Ovary (tissue), 7 donors: ENCODE measurements at regions not wholly inside any gene's neighbourhood (a gene's known extent, or its start where the extent isn't known, plus 50 kb on each side); places are given as distances from the start of the nearest gene placed in this dataset.
"Not testable (repeated sequence)": the region's sequence is repeated elsewhere in the genome, so short reads cannot be mapped to it uniquely, and the experiment has no call there.

Source experiments
- DNase-seq, 5 donors: peaks; one replicate each; pipeline ENCODE4 v3.0.0-alpha.2; 2019 to 2020
- H3K27ac ChIP-seq, 2 donors: fragments of 200-600 bp; one replicate each; pipeline versions ENCODE4 v1.5.1 to v1.8.0; 2019 to 2022
- H3K27me3 ChIP-seq: fragments of 200-600 bp; one replicate; pipeline ENCODE4 v1.8.0; 2022
- H3K36me3 ChIP-seq: fragments of 200-600 bp; sonication (generic); one replicate; pipeline ENCODE4 v1.5.1; 2019
- H3K4me1 ChIP-seq: one replicate; pipeline ENCODE4 v1.8.1; 2013; ENCODE audit warnings: mild to moderate bottlenecking, moderate library complexity; ENCODE audit not compliant: insufficient read depth
- H3K4me3 ChIP-seq: fragments of 200-600 bp; sonication (generic); one replicate; pipeline ENCODE4 v1.5.1; 2017
- H3K9me3 ChIP-seq, 2 donors: fragments of 200-600 bp in 1 of 2; sonication (generic) in 1 of 2; one replicate each; pipeline versions ENCODE4 v1.5.1 to v1.8.1; 2013 to 2019; ENCODE audit warnings: mild to moderate bottlenecking in 1 of 2, moderate library complexity in 1 of 2
- EP300 ChIP-seq: sonication (generic); formaldehyde crosslinking; IDR thresholded peaks from one replicate; pipeline ENCODE4 v1.6.1; 2017; ENCODE audit warnings: antibody characterized with exemption
- POLR2A ChIP-seq: fragments of 450-650 bp; IDR thresholded peaks from one replicate; pipeline ENCODE4 v1.6.1; 2017; ENCODE audit warnings: antibody characterized with exemption, mild to moderate bottlenecking, moderate library complexity
- WGBS, 3 donors: extraction: QIAGEN DNeasy Blood & Tissue Kit in 1 of 3; methylation state at CpG; one replicate each; pipeline versions ENCODE4 v1.1.5 to v1.1.7; 2013 to 2017; 5-methylcytosine and 5-hydroxymethylcytosine counted together
- intact Hi-C, 4 donors: fragments of 100-400 bp; cut with DNase I; formaldehyde crosslinking; loops; one replicate each; pipeline versions ENCODE4 v1.11.0 to v1.15.1; 2022 to 2023
- TF ChIP-seq, protein P1 (sequence below), 3 donors: fragments of 450-650 bp in 2 of 3; fragments of 200-600 bp in 1 of 3; IDR thresholded peaks; one replicate each; pipeline versions ENCODE4 v1.5.1 to v1.8.0; 2016 to 2022; ENCODE audit warnings: antibody characterized with exemption in 3 of 3, mild to moderate bottlenecking in 1 of 3
- donor health status: DM: no; HTN: no; CAD: no; lungs with moderate emphysema.
- donor health status: DM: no; HTN: no; CAD: no.
- donor health status: Bipolar disorder and iron deficiency.
- donor health status: DM: no; HTN: no; CAD: no.
- donor health status: DM: yes; HTN: yes; CAD: no.

DNA sequence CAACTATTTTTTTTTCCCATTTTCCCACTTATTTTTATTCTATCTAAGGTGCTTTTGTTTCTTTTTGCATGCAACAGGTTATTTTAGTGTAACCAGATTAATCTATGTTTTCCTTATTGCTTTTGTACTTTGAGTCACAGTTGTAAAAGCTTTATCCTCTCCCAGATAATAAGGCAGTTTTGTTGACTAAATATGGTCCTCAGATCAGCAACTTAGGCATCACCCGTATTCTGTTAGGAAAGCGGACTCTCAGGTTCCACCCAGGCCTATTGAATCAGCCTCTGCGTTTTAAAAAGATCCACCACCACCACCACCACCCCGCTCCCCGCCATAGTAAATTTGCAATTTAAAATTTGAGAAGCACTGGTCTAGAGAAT lies 58.6 kb upstream of the USP9X start:
- TF ChIP-seq POLR2A (no peak), EP300 (no peak)
- TF ChIP-seq, protein P1, sequence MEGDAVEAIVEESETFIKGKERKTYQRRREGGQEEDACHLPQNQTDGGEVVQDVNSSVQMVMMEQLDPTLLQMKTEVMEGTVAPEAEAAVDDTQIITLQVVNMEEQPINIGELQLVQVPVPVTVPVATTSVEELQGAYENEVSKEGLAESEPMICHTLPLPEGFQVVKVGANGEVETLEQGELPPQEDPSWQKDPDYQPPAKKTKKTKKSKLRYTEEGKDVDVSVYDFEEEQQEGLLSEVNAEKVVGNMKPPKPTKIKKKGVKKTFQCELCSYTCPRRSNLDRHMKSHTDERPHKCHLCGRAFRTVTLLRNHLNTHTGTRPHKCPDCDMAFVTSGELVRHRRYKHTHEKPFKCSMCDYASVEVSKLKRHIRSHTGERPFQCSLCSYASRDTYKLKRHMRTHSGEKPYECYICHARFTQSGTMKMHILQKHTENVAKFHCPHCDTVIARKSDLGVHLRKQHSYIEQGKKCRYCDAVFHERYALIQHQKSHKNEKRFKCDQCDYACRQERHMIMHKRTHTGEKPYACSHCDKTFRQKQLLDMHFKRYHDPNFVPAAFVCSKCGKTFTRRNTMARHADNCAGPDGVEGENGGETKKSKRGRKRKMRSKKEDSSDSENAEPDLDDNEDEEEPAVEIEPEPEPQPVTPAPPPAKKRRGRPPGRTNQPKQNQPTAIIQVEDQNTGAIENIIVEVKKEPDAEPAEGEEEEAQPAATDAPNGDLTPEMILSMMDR (IDR thresholded peaks at IDR 0.05) = no peak
- Histone ChIP-seq H3K36me3 (no peaks in the 10 kb centered on the region), H3K4me1 (no peaks in the 10 kb centered on the region), H3K4me3 (no peak overlapping the region), H3K27ac (no peak overlapping the region), H3K27me3 (no peaks in the 10 kb centered on the region), H3K9me3 (no peaks in the 10 kb centered on the region)
- no peak for DNase-seq
- intact Hi-C loops = no loop called here
- 35 to 47% (median 36%) methylated on average over 5 of the region's 5 CpGs for WGBS, 3 donors

DNA sequence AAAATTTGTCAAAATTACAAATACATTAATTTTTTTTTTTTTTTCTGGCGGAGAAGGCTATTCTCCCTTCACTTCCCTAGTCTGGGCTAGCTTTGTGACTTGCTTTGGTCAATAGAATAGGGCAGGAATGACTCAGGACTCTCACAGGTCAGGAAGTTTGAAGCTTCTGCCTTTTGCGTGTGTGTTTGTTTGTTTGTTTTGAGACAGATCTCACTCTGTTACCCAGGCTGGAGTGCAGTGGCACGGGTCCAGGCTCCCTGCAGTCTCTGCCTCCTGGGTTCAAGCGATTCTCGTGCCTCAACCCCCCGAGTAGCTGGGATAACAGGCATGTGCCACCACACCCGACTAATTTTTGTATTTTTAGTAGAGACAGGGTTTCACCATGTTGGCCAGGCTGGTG lies 55.9 kb upstream of the USP9X start:
- intact Hi-C loops = no loop called here
- no peak overlapping the region for H3K27ac ChIP-seq
- WGBS, 3 donors = 73 to 78% (median 75%) methylated on average over 7 of the region's 7 CpGs
- H3K36me3 ChIP-seq = no peaks in the 10 kb centered on the region
- no peak for DNase-seq
- TF ChIP-seq EP300 = no peak
- no peak for TF ChIP-seq POLR2A
- TF ChIP-seq, protein P1 (IDR thresholded peaks at IDR 0.05) = no peak
- H3K27me3 ChIP-seq = no peaks in the 10 kb centered on the region
- no peaks in the 10 kb centered on the region for H3K9me3 ChIP-seq
- no peak overlapping the region for H3K4me3 ChIP-seq
- H3K4me1 ChIP-seq = no peaks in the 10 kb centered on the region

DNA sequence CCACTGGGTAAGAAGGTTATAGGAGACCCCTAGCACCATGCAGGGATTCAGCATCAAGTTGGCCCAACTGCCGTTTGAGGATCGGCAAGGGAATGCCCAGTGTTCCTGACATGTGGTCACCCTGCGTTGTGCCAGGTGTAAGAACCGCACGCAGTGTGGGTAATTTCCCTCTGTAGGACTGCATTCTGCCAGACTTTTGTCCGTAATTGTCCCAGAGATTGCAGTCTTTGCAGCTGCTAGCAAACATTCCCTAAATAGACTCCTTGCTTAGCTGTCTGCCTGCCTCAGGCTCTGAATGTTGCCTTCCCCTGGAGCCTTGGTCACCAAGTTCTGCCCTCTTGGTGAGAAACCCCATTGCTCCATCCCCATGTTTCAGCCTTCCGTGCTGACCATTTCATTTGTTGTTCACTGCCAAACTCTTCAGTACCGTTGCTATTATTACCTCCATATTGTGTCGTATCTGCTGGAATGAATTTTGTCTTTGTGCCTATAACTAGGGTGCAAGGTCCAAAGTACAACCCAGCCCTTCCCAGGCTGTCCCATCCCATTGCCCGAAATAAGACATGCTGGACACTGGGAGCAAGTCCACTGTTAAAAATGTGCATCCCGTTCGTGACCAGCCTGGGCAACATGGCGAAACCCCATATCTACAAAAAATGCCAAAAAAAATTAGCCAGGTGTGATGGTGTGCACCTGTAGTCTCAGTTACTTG lies 53.8 kb upstream of the USP9X start:
- intact Hi-C loops = no loop called here
- TF ChIP-seq, protein P1 (IDR thresholded peaks at IDR 0.05) = no peak
- TF ChIP-seq POLR2A = no peak
- TF ChIP-seq EP300 = no peak
- Histone ChIP-seq H3K27ac (no peak overlapping the region), H3K27me3 (no peaks in the 10 kb centered on the region), H3K4me1 (no peaks in the 10 kb centered on the region), H3K36me3 (no peaks in the 10 kb centered on the region), H3K4me3 (no peak overlapping the region), H3K9me3 (no peaks in the 10 kb centered on the region)
- DNase-seq = no peak
- WGBS, 3 donors = 89 to 93% (median 91%) methylated on average over 13 of the region's 13 CpGs

DNA sequence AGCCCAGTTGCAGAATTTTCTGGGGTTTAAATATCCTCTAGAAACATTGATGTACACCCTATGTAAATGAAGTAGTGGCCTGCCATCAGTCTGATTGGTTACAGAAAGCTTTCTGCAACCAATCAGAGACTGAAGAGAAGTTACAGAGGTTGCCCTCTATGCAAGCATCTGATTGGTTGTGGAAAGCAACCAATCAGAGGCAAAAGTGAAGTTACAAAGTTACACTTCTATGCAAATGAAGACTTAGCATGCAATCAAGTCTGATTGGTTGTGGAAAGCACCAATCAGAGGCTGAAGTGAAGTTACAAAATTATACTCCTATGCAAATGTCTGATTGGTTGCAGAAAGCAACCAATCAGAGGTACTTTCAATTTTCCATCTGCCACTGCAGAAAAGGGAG lies 51.9 kb upstream of the USP9X start:
- Histone ChIP-seq H3K36me3 (no peaks in the 10 kb centered on the region), H3K4me3 (no peak overlapping the region), H3K27me3 (no peaks in the 10 kb centered on the region), H3K9me3 (no peaks in the 10 kb centered on the region), H3K4me1 (no peaks in the 10 kb centered on the region), H3K27ac (no peak overlapping the region)
- no peak for TF ChIP-seq POLR2A
- TF ChIP-seq, protein P1 (IDR thresholded peaks at IDR 0.05) = no peak
- intact Hi-C loops = no loop called here
- DNase-seq = no peak

DNA sequence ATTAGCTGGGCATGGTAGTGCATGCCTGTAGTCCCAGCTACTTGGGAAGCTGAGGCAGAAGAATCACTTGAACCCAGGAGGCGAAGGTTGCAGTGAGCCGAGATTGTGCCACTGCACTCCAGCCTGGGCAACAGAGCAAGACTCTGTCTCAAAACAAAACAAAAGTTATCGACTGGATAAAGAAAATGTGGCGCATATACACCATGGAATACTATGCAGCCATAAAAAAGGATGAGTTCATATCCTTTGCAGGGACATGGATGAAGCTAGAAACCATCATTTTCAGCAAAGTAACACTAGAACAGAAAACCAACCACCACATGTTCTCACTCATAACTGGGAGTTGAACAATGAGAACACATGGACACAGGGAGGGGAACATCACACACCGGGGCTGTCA lies 50.3 kb upstream of the USP9X start:
- H3K36me3 ChIP-seq, H3K27me3 ChIP-seq, H3K27ac ChIP-seq, H3K4me3 ChIP-seq, H3K9me3 ChIP-seq, H3K4me1 ChIP-seq, DNase-seq, intact Hi-C loops: not testable (repeated sequence)
- WGBS, 3 donors = 91 to 97% (median 95%) methylated on average over 5 of the region's 5 CpGs
